HCT116 (cell line): ENCODE measurements at regions not wholly inside any gene's neighbourhood (a gene's known extent, or its start where the extent isn't known, plus 50 kb on each side); places are given as distances from the start of the nearest gene placed in this dataset.

ENCODE experiments used
- ATAC-seq: fragments of 200-7000 bp; cut with Tn5 transposase; 2 replicates; pipeline ENCODE4 v1.9.1; 2020; ENCODE audit warnings: mild to moderate bottlenecking, moderate library complexity
- BruUV-seq: library from RNA; stranded (reverse); fragments of 400-500 nt; replicated peaks from 2 replicates; lab custom pipeline; 2021; lab: Mats Ljungman, UMichigan
- CTCF ChIA-PET: fragments of 300-600 bp; sonication (Branson Sonifier 250); formaldehyde crosslinking; loops from one replicate; lab custom pipeline; 2021; ENCODE audit warnings: antibody characterized with exemption; lab: Charles Lee
- POLR2A ChIA-PET: fragments of 300-600, 350-600 bp; sonication (Branson Sonifier 250); formaldehyde crosslinking; loops from one replicate; lab custom pipeline; 2021; ENCODE audit warnings: antibody characterized with exemption; lab: Charles Lee
- RAD21 ChIA-PET, 2 experiments: fragments of 300-600 bp; sonication (Branson Sonifier 250); formaldehyde crosslinking; loops; one replicate each; lab custom pipeline; 2023; ENCODE audit warnings: low total read pairs in 2 of 2; ENCODE audit not compliant: uncharacterized antibody in 2 of 2, unreplicated experiment in 2 of 2, low non-redundant PET in 1 of 2; lab: Charles Lee
- DNase-seq: peaks from one replicate; pipeline ENCODE4 v3.0.0-alpha.2; 2010; ENCODE audit warnings: low read depth, low spot score
- H2AFZ ChIP-seq: fragments of 200-600 bp; shearing (Covaris generic), sonication (generic); 2 replicates; pipeline ENCODE4 v1.6.1; 2017; ENCODE audit warnings: low read depth, mixed run types, mixed read lengths, antibody characterized with exemption, low read length; ENCODE audit not compliant: poor library complexity, severe bottlenecking
- H3K27ac ChIP-seq: 2 replicates; pipeline ENCODE4 v1.5.1; 2012; ENCODE audit warnings: low read depth, low read length
- H3K27me3 ChIP-seq: fragments of 200-600 bp; sonication (generic); 2 replicates; pipeline ENCODE4 v1.6.1; 2016; ENCODE audit warnings: mixed run types, low read length, mixed read lengths; ENCODE audit not compliant: insufficient read depth
- H3K36me3 ChIP-seq, 2 experiments: fragments of 200-500 bp in 1 of 2; fragments of 200-600 bp in 1 of 2; sonication (Bioruptor generic) in 1 of 2; sonication (generic) in 1 of 2; 2 replicates each; pipeline versions ENCODE4 v1.5.1 to v1.6.1; 2014 to 2016; ENCODE audit warnings: low read length in 2 of 2, inconsistent platforms in 1 of 2, mixed read lengths in 1 of 2, mixed run types in 1 of 2; ENCODE audit not compliant: insufficient read depth in 2 of 2, control insufficient read depth in 1 of 2
- H3K4me1 ChIP-seq, 2 experiments: fragments of 200-600 bp in 1 of 2; sonication (generic) in 1 of 2; 2 replicates each; pipeline versions ENCODE4 v1.5.1 to v1.6.1; 2012 to 2017; ENCODE audit warnings: low read length in 2 of 2, inconsistent platforms in 1 of 2, mild to moderate bottlenecking in 1 of 2, mixed read lengths in 1 of 2, mixed run types in 1 of 2, moderate library complexity in 1 of 2; ENCODE audit not compliant: insufficient read depth in 2 of 2, control insufficient read depth in 1 of 2
- H3K4me2 ChIP-seq: fragments of 200-600 bp; sonication (generic); 2 replicates; pipeline ENCODE4 v1.6.1; 2017; ENCODE audit warnings: mixed run types, low read length, mixed read lengths
- H3K4me3 ChIP-seq, 2 experiments: fragments of 200-600 bp in 1 of 2; sonication (generic) in 1 of 2; replicated peaks in 1 of 2; 2 replicates each; pipeline ENCODE4 v1.5.1; 2011 to 2016; ENCODE audit warnings: low read length in 2 of 2, control low read depth in 1 of 2, low read depth in 1 of 2, mild to moderate bottlenecking in 1 of 2, mixed read lengths in 1 of 2, mixed run types in 1 of 2
- H3K79me2 ChIP-seq: fragments of 200-600 bp; sonication (generic); 2 replicates; pipeline ENCODE4 v1.6.1; 2017; ENCODE audit warnings: mild to moderate bottlenecking, mixed run types, low read length, moderate library complexity, mixed read lengths; ENCODE audit not compliant: insufficient read depth
- H3K9ac ChIP-seq: fragments of 200-600 bp; sonication (generic); 2 replicates; pipeline ENCODE4 v1.6.1; 2016; ENCODE audit warnings: low read length, mixed read lengths
- H3K9me2 ChIP-seq: fragments of 200-600 bp; sonication (generic), shearing (Covaris generic); 2 replicates; pipeline ENCODE4 v1.6.1; 2017; ENCODE audit warnings: mixed run types, mild to moderate bottlenecking, moderate library complexity; ENCODE audit not compliant: insufficient read depth
- H3K9me3 ChIP-seq, 2 experiments: fragments of 200-500 bp in 1 of 2; fragments of 200-600 bp in 1 of 2; sonication (Bioruptor generic) in 1 of 2; sonication (generic) in 1 of 2; 2 replicates each; pipeline ENCODE4 v1.6.1; 2014 to 2017; ENCODE audit warnings: low read length in 2 of 2, mixed read lengths in 2 of 2, inconsistent platforms in 1 of 2, low read depth in 1 of 2, mild to moderate bottlenecking in 1 of 2, mixed run types in 1 of 2, moderate library complexity in 1 of 2; ENCODE audit not compliant: control insufficient read depth in 1 of 2, insufficient read depth in 1 of 2
- H4K20me1 ChIP-seq: fragments of 200-600 bp; sonication (generic), shearing (Covaris generic); 2 replicates; pipeline ENCODE4 v1.6.1; 2017; ENCODE audit warnings: mixed run types, mild to moderate bottlenecking, moderate library complexity; ENCODE audit not compliant: insufficient read depth
- ELF1 ChIP-seq: IDR thresholded peaks from 2 replicates; pipeline ENCODE4 v1.6.1; 2012; ENCODE audit warnings: low read depth, borderline replicate concordance
- EZH2phosphoT487 ChIP-seq: fragments of 200-600 bp; IDR thresholded peaks from 2 replicates; pipeline ENCODE4 v1.6.1; 2018; ENCODE audit warnings: antibody characterized with exemption, borderline replicate concordance
- FOSL1 ChIP-seq: IDR thresholded peaks from 2 replicates; pipeline ENCODE4 v1.6.1; 2012; ENCODE audit warnings: low read depth
- SRF ChIP-seq: IDR thresholded peaks from 2 replicates; pipeline ENCODE4 v1.6.1; 2012; ENCODE audit warnings: low read depth
- TCF7L2 ChIP-seq: IDR thresholded peaks from 2 replicates; pipeline ENCODE4 v1.7.0; 2011; ENCODE audit warnings: borderline replicate concordance, inconsistent platforms; ENCODE audit not compliant: insufficient read depth, insufficient read length; ENCODE audit errors: extremely low read depth
- intact Hi-C: fragments of 100-400 bp; cut with micrococcal nuclease; formaldehyde crosslinking; loops from 2 replicates; pipeline ENCODE4 v1.10.0; 2022
- TF ChIP-seq, protein P1 (sequence below): IDR thresholded peaks from 2 replicates; pipeline ENCODE4 v1.6.1; 2012
- TF ChIP-seq, protein P2 (sequence below), 3 experiments: fragments of 200-600 bp in 1 of 3; sonication (generic) in 1 of 3; IDR thresholded peaks in 2 of 3; conservative IDR thresholded peaks in 1 of 3; 2 replicates each; pipeline ENCODE4 v1.5.1; 2012 to 2017; ENCODE audit warnings: low read depth in 2 of 3, low read length in 2 of 3, antibody characterized with exemption in 1 of 3, borderline replicate concordance in 1 of 3, control low read depth in 1 of 3, mild to moderate bottlenecking in 1 of 3, mixed read lengths in 1 of 3, mixed run types in 1 of 3, moderate library complexity in 1 of 3; ENCODE audit not compliant: insufficient read depth in 1 of 3
- TF ChIP-seq, protein P3 (sequence below): IDR thresholded peaks from 2 replicates; pipeline ENCODE4 v1.6.1; 2012; ENCODE audit warnings: low read depth

DNA sequence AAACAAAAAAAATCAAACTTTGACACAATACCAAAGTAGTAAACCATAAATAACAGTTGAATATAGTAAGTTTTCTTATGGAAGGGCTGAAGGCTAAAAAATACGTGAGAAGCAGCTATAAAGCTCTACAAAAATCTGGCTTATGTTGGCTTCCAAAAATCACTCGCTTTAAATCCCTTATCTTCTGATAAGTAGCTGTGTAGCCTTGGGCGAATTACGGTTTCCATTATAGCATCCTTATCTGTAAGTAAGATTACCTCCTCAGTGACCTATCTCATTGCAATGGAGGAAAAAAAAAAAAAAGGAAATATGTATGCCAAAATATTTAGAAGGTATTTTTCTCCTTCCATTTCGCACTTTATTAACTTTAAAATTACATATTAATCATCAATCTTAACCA is 348.6 kb downstream of the PLOD2 start:
- ChIA-PET POLR2A (no interaction called here), RAD21 (no interaction called here), CTCF (no interaction called here)
- Histone ChIP-seq H3K27ac (no peak overlapping the region), H3K79me2 (no peaks in the 10 kb centered on the region), H3K36me3 (no peaks in the 10 kb centered on the region), H3K9me2 (no peaks in the 10 kb centered on the region), H3K9me3 (no peaks in the 10 kb centered on the region), H4K20me1 (no peaks in the 10 kb centered on the region), H3K27me3 (no peaks in the 10 kb centered on the region), H3K9ac (no peak overlapping the region), H3K4me3 (no peak overlapping the region), H2AFZ (no peak overlapping the region), H3K4me2 (no peak overlapping the region), H3K4me1 (no peaks in the 10 kb centered on the region)
- BruUV-seq = no TSS peak
- intact Hi-C loops = no loop called here
- TF ChIP-seq TCF7L2 = no peak
- TF ChIP-seq, protein P1, sequence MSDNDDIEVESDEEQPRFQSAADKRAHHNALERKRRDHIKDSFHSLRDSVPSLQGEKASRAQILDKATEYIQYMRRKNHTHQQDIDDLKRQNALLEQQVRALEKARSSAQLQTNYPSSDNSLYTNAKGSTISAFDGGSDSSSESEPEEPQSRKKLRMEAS = no peak
- DNase-seq = no peak
- no peak for ATAC-seq

DNA sequence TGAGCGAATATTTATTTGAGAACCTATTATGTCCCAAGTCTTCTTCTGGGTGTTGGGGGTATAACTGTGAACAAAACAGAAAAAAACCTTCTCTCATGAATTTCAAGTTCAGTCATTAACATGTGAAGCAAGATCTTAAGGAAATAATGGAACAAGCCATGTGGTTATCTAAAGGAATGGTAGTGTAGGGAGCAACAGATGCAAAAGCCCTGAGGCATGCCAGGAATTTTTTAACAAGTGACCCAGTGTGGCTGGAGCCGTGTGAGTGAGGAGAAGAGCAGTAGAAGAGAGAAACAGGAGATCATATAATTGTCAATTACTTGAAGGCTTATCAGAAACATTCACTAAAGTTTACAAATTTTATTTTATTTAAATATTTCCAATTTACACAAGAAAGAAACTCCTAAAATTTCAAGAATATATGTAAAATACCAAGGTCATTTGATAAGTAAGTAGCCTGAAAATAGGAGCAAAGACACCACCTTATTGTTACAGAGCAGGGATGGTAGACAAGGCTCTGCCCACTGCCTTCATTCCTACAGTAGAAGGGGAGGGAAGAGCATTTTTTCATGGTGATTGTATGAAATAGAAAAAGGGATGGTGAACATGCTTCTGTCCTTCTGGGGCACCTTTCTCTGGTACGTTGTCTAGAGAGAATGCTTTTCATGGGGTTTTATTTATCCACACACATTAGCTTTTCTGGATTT is 345.1 kb downstream of the PLOD2 start:
- ChIA-PET CTCF (no interaction called here), POLR2A (no interaction called here), RAD21 (no interaction called here)
- Histone ChIP-seq H2AFZ (no peak overlapping the region), H3K27me3 (no peaks in the 10 kb centered on the region), H3K4me3 (no peak overlapping the region), H3K27ac (no peak overlapping the region), H3K9ac (no peak overlapping the region), H3K9me2 (no peaks in the 10 kb centered on the region), H3K4me2 (no peak overlapping the region), H3K36me3 (no peaks in the 10 kb centered on the region), H3K9me3 (no peaks in the 10 kb centered on the region), H3K4me1 (no peaks in the 10 kb centered on the region), H4K20me1 (no peaks in the 10 kb centered on the region), H3K79me2 (no peaks in the 10 kb centered on the region)
- no peak for DNase-seq
- intact Hi-C loops = no loop called here
- no peak for ATAC-seq
- TF ChIP-seq FOSL1 (no peak), EZH2phosphoT487 (no peak), TCF7L2 (no peak), ELF1 (no peak), SRF (no peak)
- TF ChIP-seq, protein P2, sequence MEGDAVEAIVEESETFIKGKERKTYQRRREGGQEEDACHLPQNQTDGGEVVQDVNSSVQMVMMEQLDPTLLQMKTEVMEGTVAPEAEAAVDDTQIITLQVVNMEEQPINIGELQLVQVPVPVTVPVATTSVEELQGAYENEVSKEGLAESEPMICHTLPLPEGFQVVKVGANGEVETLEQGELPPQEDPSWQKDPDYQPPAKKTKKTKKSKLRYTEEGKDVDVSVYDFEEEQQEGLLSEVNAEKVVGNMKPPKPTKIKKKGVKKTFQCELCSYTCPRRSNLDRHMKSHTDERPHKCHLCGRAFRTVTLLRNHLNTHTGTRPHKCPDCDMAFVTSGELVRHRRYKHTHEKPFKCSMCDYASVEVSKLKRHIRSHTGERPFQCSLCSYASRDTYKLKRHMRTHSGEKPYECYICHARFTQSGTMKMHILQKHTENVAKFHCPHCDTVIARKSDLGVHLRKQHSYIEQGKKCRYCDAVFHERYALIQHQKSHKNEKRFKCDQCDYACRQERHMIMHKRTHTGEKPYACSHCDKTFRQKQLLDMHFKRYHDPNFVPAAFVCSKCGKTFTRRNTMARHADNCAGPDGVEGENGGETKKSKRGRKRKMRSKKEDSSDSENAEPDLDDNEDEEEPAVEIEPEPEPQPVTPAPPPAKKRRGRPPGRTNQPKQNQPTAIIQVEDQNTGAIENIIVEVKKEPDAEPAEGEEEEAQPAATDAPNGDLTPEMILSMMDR (IDR thresholded peaks at IDR 0.05 in 2 of 3, conservative IDR thresholded peaks at IDR 0.05 in 1 of 3; ENCODE audit: borderline replicate concordance in 1 of 3, insufficient read depth in 1 of 3, low read depth in 2 of 3, low read length in 2 of 3) = no peak
- TF ChIP-seq, protein P3, sequence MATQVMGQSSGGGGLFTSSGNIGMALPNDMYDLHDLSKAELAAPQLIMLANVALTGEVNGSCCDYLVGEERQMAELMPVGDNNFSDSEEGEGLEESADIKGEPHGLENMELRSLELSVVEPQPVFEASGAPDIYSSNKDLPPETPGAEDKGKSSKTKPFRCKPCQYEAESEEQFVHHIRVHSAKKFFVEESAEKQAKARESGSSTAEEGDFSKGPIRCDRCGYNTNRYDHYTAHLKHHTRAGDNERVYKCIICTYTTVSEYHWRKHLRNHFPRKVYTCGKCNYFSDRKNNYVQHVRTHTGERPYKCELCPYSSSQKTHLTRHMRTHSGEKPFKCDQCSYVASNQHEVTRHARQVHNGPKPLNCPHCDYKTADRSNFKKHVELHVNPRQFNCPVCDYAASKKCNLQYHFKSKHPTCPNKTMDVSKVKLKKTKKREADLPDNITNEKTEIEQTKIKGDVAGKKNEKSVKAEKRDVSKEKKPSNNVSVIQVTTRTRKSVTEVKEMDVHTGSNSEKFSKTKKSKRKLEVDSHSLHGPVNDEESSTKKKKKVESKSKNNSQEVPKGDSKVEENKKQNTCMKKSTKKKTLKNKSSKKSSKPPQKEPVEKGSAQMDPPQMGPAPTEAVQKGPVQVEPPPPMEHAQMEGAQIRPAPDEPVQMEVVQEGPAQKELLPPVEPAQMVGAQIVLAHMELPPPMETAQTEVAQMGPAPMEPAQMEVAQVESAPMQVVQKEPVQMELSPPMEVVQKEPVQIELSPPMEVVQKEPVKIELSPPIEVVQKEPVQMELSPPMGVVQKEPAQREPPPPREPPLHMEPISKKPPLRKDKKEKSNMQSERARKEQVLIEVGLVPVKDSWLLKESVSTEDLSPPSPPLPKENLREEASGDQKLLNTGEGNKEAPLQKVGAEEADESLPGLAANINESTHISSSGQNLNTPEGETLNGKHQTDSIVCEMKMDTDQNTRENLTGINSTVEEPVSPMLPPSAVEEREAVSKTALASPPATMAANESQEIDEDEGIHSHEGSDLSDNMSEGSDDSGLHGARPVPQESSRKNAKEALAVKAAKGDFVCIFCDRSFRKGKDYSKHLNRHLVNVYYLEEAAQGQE = no peak
- BruUV-seq = no TSS peak
